Thymus (tissue), 11 donors: ENCODE measurements at regions not wholly inside any gene's neighbourhood (a gene's known extent, or its start where the extent isn't known, plus 50 kb on each side); places are given as distances from the start of the nearest gene placed in this dataset.

ENCODE experiments used
- DNase-seq, 9 donors: peaks; one replicate each; pipeline ENCODE4 v3.0.0-alpha.2; 2013; ENCODE audit warnings: low spot score in 9 of 9, low read depth in 6 of 9, missing footprints in 1 of 9
- H3K27ac ChIP-seq, 2 donors: one replicate each; pipeline ENCODE4 v1.5.1; 2013; ENCODE audit warnings: control low read depth in 1 of 2, low read depth in 1 of 2, low read length in 1 of 2, mild to moderate bottlenecking in 1 of 2, moderate library complexity in 1 of 2
- H3K27me3 ChIP-seq, 2 donors: one replicate each; pipeline ENCODE4 v1.5.1; 2013; ENCODE audit warnings: low read length in 1 of 2; ENCODE audit not compliant: control insufficient read depth in 2 of 2, insufficient read depth in 1 of 2
- H3K36me3 ChIP-seq, 2 donors: one replicate each; pipeline ENCODE4 v1.5.1; 2013; ENCODE audit warnings: low read length in 1 of 2, mild to moderate bottlenecking in 1 of 2, moderate library complexity in 1 of 2; ENCODE audit not compliant: control insufficient read depth in 2 of 2, insufficient read depth in 2 of 2
- H3K4me1 ChIP-seq, 2 donors: one replicate each; pipeline ENCODE4 v1.5.1; 2013; ENCODE audit warnings: low read length in 2 of 2; ENCODE audit not compliant: control insufficient read depth in 2 of 2, insufficient read depth in 2 of 2
- H3K4me3 ChIP-seq, 2 donors: one replicate each; pipeline ENCODE4 v1.5.1; 2013; ENCODE audit warnings: low read length in 2 of 2, control low read depth in 1 of 2, mild to moderate bottlenecking in 1 of 2
- H3K9me3 ChIP-seq, 2 donors: one replicate each; pipeline ENCODE4 v1.5.1; 2013; ENCODE audit warnings: low read length in 1 of 2, mild to moderate bottlenecking in 1 of 2; ENCODE audit not compliant: control insufficient read depth in 2 of 2, insufficient read depth in 1 of 2
- WGBS: extraction: QIAGEN DNeasy Blood & Tissue Kit; methylation state at CpG from one replicate; pipeline ENCODE4 v1.1.7; 2013; 5-methylcytosine and 5-hydroxymethylcytosine counted together
- donor health status: healthy.

GRCh38 chr11:70580036-70580805 lies 181.9 kb downstream of the CTTN start:
- Histone ChIP-seq H3K4me3 (no peak overlapping the region), H3K27ac (no peak overlapping the region), H3K36me3 (no peaks in the 10 kb centered on the region), H3K9me3 (no peaks in the 10 kb centered on the region), H3K4me1 (no peaks in the 10 kb centered on the region), H3K27me3 (no peaks in the 10 kb centered on the region)
- WGBS = 79% methylated on average over 25 of the region's 25 CpGs
- no peak for DNase-seq

GRCh38 chr11:70581991-70582885 lies 183.9 kb downstream of the CTTN start:
- Histone ChIP-seq H3K4me3 (no peak overlapping the region), H3K9me3 (no peaks in the 10 kb centered on the region), H3K4me1 (no peaks in the 10 kb centered on the region), H3K27me3 (peaks cover 0 to 2% of the 10 kb centered on the region in 2 donors), H3K27ac (no peak overlapping the region), H3K36me3 (no peaks in the 10 kb centered on the region)
- DNase-seq = no peak
- 91% methylated on average over 25 of the region's 25 CpGs for WGBS

GRCh38 chr11:70582886-70583641 lies 184.7 kb downstream of the CTTN start:
- Histone ChIP-seq H3K36me3 (no peaks in the 10 kb centered on the region), H3K4me3 (no peak overlapping the region), H3K27me3 (peaks cover 0 to 2% of the 10 kb centered on the region in 2 donors), H3K9me3 (no peaks in the 10 kb centered on the region), H3K4me1 (no peaks in the 10 kb centered on the region), H3K27ac (no peak overlapping the region)
- 93% methylated on average over 15 of the region's 15 CpGs for WGBS
- DNase-seq = no peak

- no peak for DNase-seq
- WGBS = 94% methylated on average over 17 of the region's 17 CpGs
- no peaks in the 10 kb centered on the region for H3K36me3 ChIP-seq
- H3K27me3 ChIP-seq = peaks cover 0 to 2% of the 10 kb centered on the region in 2 donors
- no peak overlapping the region for H3K4me3 ChIP-seq
- no peaks in the 10 kb centered on the region for H3K4me1 ChIP-seq
- no peak overlapping the region for H3K27ac ChIP-seq
- no peaks in the 10 kb centered on the region for H3K9me3 ChIP-seq
These were observed 185.5 kb downstream of the CTTN start for GRCh38 chr11:70583781-70584218.

GRCh38 chr11:70584498-70585235 lies 186.3 kb downstream of the CTTN start:
- Histone ChIP-seq H3K4me1 (no peaks in the 10 kb centered on the region), H3K4me3 (no peak overlapping the region), H3K36me3 (no peaks in the 10 kb centered on the region), H3K27me3 (peaks cover 0 to 2% of the 10 kb centered on the region in 2 donors), H3K9me3 (no peaks in the 10 kb centered on the region), H3K27ac (no peak overlapping the region)
- 90% methylated on average over 15 of the region's 15 CpGs for WGBS
- DNase-seq = no peak

- peaks cover 0 to 2% of the 10 kb centered on the region in 2 donors for H3K27me3 ChIP-seq
- no peaks in the 10 kb centered on the region for H3K36me3 ChIP-seq
- 90% methylated on average over 1 of the region's 1 CpG for WGBS
- H3K4me3 ChIP-seq = no peak overlapping the region
- no peak for DNase-seq
- no peaks in the 10 kb centered on the region for H3K4me1 ChIP-seq
- H3K9me3 ChIP-seq = no peaks in the 10 kb centered on the region
- no peak overlapping the region for H3K27ac ChIP-seq
These were observed 186.9 kb downstream of the CTTN start for GRCh38 chr11:70585236-70585545.

- no peak overlapping the region for H3K27ac ChIP-seq
- WGBS = 90% methylated on average over 26 of the region's 26 CpGs
- no peaks in the 10 kb centered on the region for H3K9me3 ChIP-seq
- peaks cover 0 to 2% of the 10 kb centered on the region in 2 donors for H3K4me1 ChIP-seq
- DNase-seq = no peak
- H3K4me3 ChIP-seq = no peak overlapping the region
- H3K27me3 ChIP-seq = peaks cover 0 to 2% of the 10 kb centered on the region in 2 donors
- no peaks in the 10 kb centered on the region for H3K36me3 ChIP-seq
These were observed 188.1 kb downstream of the CTTN start for GRCh38 chr11:70586261-70587074.

- peaks cover 0 to 2% of the 10 kb centered on the region in 2 donors for H3K4me1 ChIP-seq
- no peaks in the 10 kb centered on the region for H3K36me3 ChIP-seq
- no peak overlapping the region for H3K27ac ChIP-seq
- WGBS = 79% methylated on average over 9 of the region's 9 CpGs
- DNase-seq = no peak
- H3K27me3 ChIP-seq = peaks cover 0 to 2% of the 10 kb centered on the region in 2 donors
- no peak overlapping the region for H3K4me3 ChIP-seq
- no peaks in the 10 kb centered on the region for H3K9me3 ChIP-seq
These were observed 188.7 kb downstream of the CTTN start for GRCh38 chr11:70587075-70587389.
